ENCODE measurements at regions not wholly inside any gene's neighbourhood (a gene's known extent, or its start where the extent isn't known, plus 50 kb on each side); places are given as distances from the start of the nearest gene placed in this dataset.

GRCh38 chr2:191476901-191477300, 201.0 kb upstream of the NABP1 start:
- no peak for DNase-seq (ENCODE audit: insufficient read length, low spot score)
- FAIRE-seq = no peak
- no peak for TF ChIP-seq POLR2A (IDR thresholded peaks at IDR 0.05; ENCODE audit: low read depth, low read length)

GRCh38 chr2:191478799-191479679, 198.9 kb upstream of the NABP1 start:
- no peak for TF ChIP-seq POLR2A (IDR thresholded peaks at IDR 0.05; ENCODE audit: low read depth, low read length)
- DNase-seq (ENCODE audit: insufficient read length, low spot score) (no peak), FAIRE-seq (no peak)

- DNase-seq (ENCODE audit: insufficient read length, low spot score) (no peak), FAIRE-seq (no peak)
- TF ChIP-seq POLR2A (IDR thresholded peaks at IDR 0.05; ENCODE audit: low read depth, low read length) = no peak
These were observed 198.3 kb upstream of the NABP1 start for GRCh38 chr2:191479680-191480023.

- FAIRE-seq (no peak), DNase-seq (ENCODE audit: insufficient read length, low spot score) (no peak)
- TF ChIP-seq POLR2A (IDR thresholded peaks at IDR 0.05; ENCODE audit: low read depth, low read length) = no peak
These were observed 196.4 kb upstream of the NABP1 start for GRCh38 chr2:191481305-191482070.

GRCh38 chr2:191483117-191483516, 194.8 kb upstream of the NABP1 start:
- no peak for TF ChIP-seq POLR2A (IDR thresholded peaks at IDR 0.05; ENCODE audit: low read depth, low read length)
- DNase-seq (ENCODE audit: insufficient read length, low spot score) = no peak
- FAIRE-seq = no peak

GRCh38 chr2:191486584-191487320, 191.2 kb upstream of the NABP1 start:
- peak; percentile 71 for DNase-seq (ENCODE audit: insufficient read length, low spot score)
- TF ChIP-seq POLR2A (IDR thresholded peaks at IDR 0.05; ENCODE audit: low read depth, low read length) = no peak
- peak; percentile 96 for FAIRE-seq

- no peak for TF ChIP-seq POLR2A (IDR thresholded peaks at IDR 0.05; ENCODE audit: low read depth, low read length)
- DNase-seq (ENCODE audit: insufficient read length, low spot score) (no peak), FAIRE-seq (no peak)
These were observed 189.8 kb upstream of the NABP1 start for GRCh38 chr2:191488135-191488534.

GRCh38 chr2:191489177-191489576, 188.8 kb upstream of the NABP1 start:
- FAIRE-seq (no peak), DNase-seq (ENCODE audit: insufficient read length, low spot score) (no peak)
- TF ChIP-seq POLR2A (IDR thresholded peaks at IDR 0.05; ENCODE audit: low read depth, low read length) = no peak

- DNase-seq (ENCODE audit: insufficient read length, low spot score) (no peak), FAIRE-seq (no peak)
- TF ChIP-seq POLR2A (IDR thresholded peaks at IDR 0.05; ENCODE audit: low read depth, low read length) = no peak
These were observed 181.1 kb upstream of the NABP1 start for GRCh38 chr2:191496838-191497237.

- TF ChIP-seq POLR2A (IDR thresholded peaks at IDR 0.05; ENCODE audit: low read depth, low read length) = no peak
- FAIRE-seq (no peak), DNase-seq (ENCODE audit: insufficient read length, low spot score) (no peak)
These were observed 180.1 kb upstream of the NABP1 start for GRCh38 chr2:191497822-191498221.

GRCh38 chr2:191499050-191499449, 178.9 kb upstream of the NABP1 start:
- no peak for TF ChIP-seq POLR2A (IDR thresholded peaks at IDR 0.05; ENCODE audit: low read depth, low read length)
- no peak for DNase-seq (ENCODE audit: insufficient read length, low spot score)
- FAIRE-seq = no peak

GRCh38 chr2:191499874-191500565, 177.9 kb upstream of the NABP1 start:
- TF ChIP-seq POLR2A (IDR thresholded peaks at IDR 0.05; ENCODE audit: low read depth, low read length) = no peak
- no peak for DNase-seq (ENCODE audit: insufficient read length, low spot score)
- FAIRE-seq = no peak

- DNase-seq (ENCODE audit: insufficient read length, low spot score) (no peak), FAIRE-seq (no peak)
- no peak for TF ChIP-seq POLR2A (IDR thresholded peaks at IDR 0.05; ENCODE audit: low read depth, low read length)
These were observed 177.4 kb upstream of the NABP1 start for GRCh38 chr2:191500566-191500883.
